ENCODE measurements at regions not wholly inside any gene's neighbourhood (a gene's known extent, or its start where the extent isn't known, plus 50 kb on each side); places are given as distances from the start of the nearest gene placed in this dataset.

GRCh38 chr12:90079529-90080210 is 371.0 kb upstream of the ATP2B1 start:
- H3K9me1 ChIP-seq (replicated peaks; ENCODE audit: control insufficient read depth, extremely low read depth, insufficient read depth, low read length): no peaks in the 10 kb centered on the region
- intact Hi-C loops (cut with micrococcal nuclease) (no loop called here), dilution Hi-C loops (cut with MboI; ENCODE audit: extremely low pct_ligation_motif_present, low sequenced_read_pairs) (no loop called here)
- no peak overlapping the region for H3K4me3 ChIP-seq (replicated peaks in 1 of 3; ENCODE audit: insufficient read depth in 1 of 3, low read depth in 1 of 3, low read length in 3 of 3)
- ChIA-PET POLR2A (no interaction called here), CTCF (interaction anchor here (0.8 kb wide), 1 partner anchor 24 kb away, joined by 3 read pairs; no protein-coding TSS in a partner anchor)
- FAIRE-seq (no peak), DNase-seq (ENCODE audit: low read depth, low spot score) (no peak)
- no peaks in the 10 kb centered on the region for H3K27me3 ChIP-seq (ENCODE audit: control insufficient read depth in 2 of 2, insufficient read depth in 2 of 2, low read length in 2 of 2)
- H4K20me1 ChIP-seq (replicated peaks; ENCODE audit: control insufficient read depth, extremely low read depth, insufficient read depth, low read length): no peaks in the 10 kb centered on the region
- no peaks in the 10 kb centered on the region for H3K9me3 ChIP-seq (replicated peaks; ENCODE audit: control insufficient read depth, insufficient read depth, low read length)
- no peak overlapping the region for H3K4me2 ChIP-seq (ENCODE audit: insufficient read depth, low read length)
- H3K4me1 ChIP-seq (ENCODE audit: control insufficient read depth, extremely low read depth, insufficient read depth, low read length): no peaks in the 10 kb centered on the region
- no peak overlapping the region for H2AFZ ChIP-seq (ENCODE audit: low read depth, low read length)
- no peaks in the 10 kb centered on the region for H3K36me3 ChIP-seq (ENCODE audit: control insufficient read depth in 2 of 2, extremely low read depth in 1 of 2, insufficient read depth in 2 of 2, low read length in 2 of 2)
- TF ChIP-seq CTCF (IDR thresholded peaks at IDR 0.05; ENCODE audit: extremely low read depth in 1 of 2, insufficient read depth in 1 of 2, low read depth in 1 of 2, low read length in 2 of 2) (no peak), MYC (IDR thresholded peaks at IDR 0.05; ENCODE audit: low read depth, low read length) (no peak), EZH2 (IDR thresholded peaks at IDR 0.05; ENCODE audit: borderline replicate concordance, low read depth, low read length, severe bottlenecking) (no peak), POLR2AphosphoS5 (IDR thresholded peaks at IDR 0.05; ENCODE audit: insufficient read depth, low read depth, low read length) (no peak), FOS (IDR thresholded peaks at IDR 0.05; ENCODE audit: borderline replicate concordance, insufficient read depth, low read length) (no peak), POLR2A (IDR thresholded peaks at IDR 0.05; ENCODE audit: low read depth, low read length) (no peak), JUN (IDR thresholded peaks at IDR 0.05; ENCODE audit: borderline replicate concordance, insufficient read depth, insufficient read length, low read depth) (no peak), GATA2 (IDR thresholded peaks at IDR 0.05; ENCODE audit: insufficient read depth, insufficient read length, low read depth, low read length) (no peak), MAX (IDR thresholded peaks at IDR 0.05; ENCODE audit: insufficient read depth, insufficient read length) (no peak)
- no peak overlapping the region for H3K9ac ChIP-seq (replicated peaks; ENCODE audit: extremely low read depth, insufficient read depth, low read length)
- BruUV-seq (replicated peaks): no TSS peak
- H3K79me2 ChIP-seq (ENCODE audit: control insufficient read depth, insufficient read depth, low read length): no peaks in the 10 kb centered on the region
- H3K27ac ChIP-seq (ENCODE audit: insufficient read depth, low read depth, low read length): no peak overlapping the region
